KMS-11 (cell line): ENCODE measurements at regions not wholly inside any gene's neighbourhood (a gene's known extent, or its start where the extent isn't known, plus 50 kb on each side); places are given as distances from the start of the nearest gene placed in this dataset.
"Not testable (repeated sequence)": the region's sequence is repeated elsewhere in the genome, so short reads cannot be mapped to it uniquely, and the experiment has no call there.

ENCODE experiments used
- H2AFZ ChIP-seq: fragments of 200-600 bp; sonication (generic); 2 replicates; pipeline ENCODE4 v1.6.1; 2016; ENCODE audit warnings: antibody characterized with exemption, mixed run types, low read depth
- H3K27ac ChIP-seq: fragments of 200-600 bp; sonication (generic); 2 replicates; pipeline ENCODE4 v1.6.1; 2016; ENCODE audit warnings: mild to moderate bottlenecking, mixed run types
- H3K27me3 ChIP-seq: fragments of 200-600 bp; sonication (generic); 2 replicates; pipeline ENCODE4 v1.6.1; 2017; ENCODE audit warnings: mild to moderate bottlenecking, low read depth, mixed run types, moderate library complexity; ENCODE audit not compliant: insufficient read depth
- H3K36me3 ChIP-seq: fragments of 200-600 bp; sonication (generic); 2 replicates; pipeline ENCODE4 v1.6.1; 2017; ENCODE audit warnings: mild to moderate bottlenecking, mixed run types; ENCODE audit not compliant: insufficient read depth
- H3K4me1 ChIP-seq: fragments of 200-600 bp; sonication (generic); 2 replicates; pipeline ENCODE4 v1.6.1; 2016; ENCODE audit warnings: mild to moderate bottlenecking, low read depth, mixed run types; ENCODE audit not compliant: poor library complexity, severe bottlenecking
- H3K4me2 ChIP-seq: fragments of 200-600 bp; sonication (generic); 2 replicates; pipeline ENCODE4 v1.7.0; 2016; ENCODE audit warnings: mild to moderate bottlenecking, mixed run types
- H3K4me3 ChIP-seq: fragments of 200-600 bp; sonication (generic); IDR thresholded peaks from 2 replicates; pipeline ENCODE4 v1.6.1; 2017; ENCODE audit warnings: low read depth, low read length, mixed read lengths; ENCODE audit not compliant: insufficient read depth
- H3K79me2 ChIP-seq: fragments of 200-600 bp; sonication (generic); 2 replicates; pipeline ENCODE4 v1.6.1; 2016; ENCODE audit warnings: low read depth, mixed run types; ENCODE audit not compliant: insufficient read depth
- H3K9ac ChIP-seq: fragments of 200-600 bp; sonication (generic); 2 replicates; pipeline ENCODE4 v1.6.1; 2016; ENCODE audit warnings: mild to moderate bottlenecking, mixed run types
- H4K20me1 ChIP-seq: fragments of 200-600 bp; sonication (generic); 2 replicates; pipeline ENCODE4 v1.6.1; 2016; ENCODE audit warnings: mild to moderate bottlenecking, mixed run types; ENCODE audit not compliant: insufficient read depth
- TF ChIP-seq, protein P1 (sequence below): fragments of 200-600 bp; sonication (generic); conservative IDR thresholded peaks from 2 replicates; pipeline ENCODE4 v1.6.1; 2017; ENCODE audit warnings: low read depth, mild to moderate bottlenecking, antibody characterized with exemption, low read length, moderate library complexity, mixed read lengths

DNA sequence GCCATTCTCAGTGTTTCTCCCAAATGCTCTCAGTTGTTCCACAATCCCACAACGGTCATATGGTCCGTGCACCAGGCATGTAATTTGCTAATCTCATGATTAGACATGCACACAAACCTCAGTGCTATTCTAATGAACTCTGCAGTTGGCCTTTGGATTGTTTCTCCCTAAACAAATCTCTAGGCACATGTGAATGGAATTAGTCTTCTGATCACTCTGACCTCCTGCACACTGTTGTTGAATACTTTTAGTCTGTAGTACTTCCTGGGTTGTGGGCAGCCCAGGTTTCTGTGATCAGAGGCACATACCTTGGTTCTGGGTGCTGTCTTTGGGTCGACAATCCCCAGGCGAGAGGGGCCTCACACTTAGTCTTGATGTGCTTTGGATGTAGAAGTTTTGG, 498.7 kb upstream of the SPRED2 start:
- Histone ChIP-seq H3K9ac (no peak overlapping the region), H4K20me1 (no peaks in the 10 kb centered on the region), H3K4me2 (no peak overlapping the region), H3K27me3 (no peaks in the 10 kb centered on the region), H3K36me3 (no peaks in the 10 kb centered on the region), H2AFZ (no peak overlapping the region), H3K4me3 (no peak overlapping the region), H3K27ac (no peak overlapping the region), H3K4me1 (no peaks in the 10 kb centered on the region), H3K79me2 (no peaks in the 10 kb centered on the region)
- TF ChIP-seq, protein P1, sequence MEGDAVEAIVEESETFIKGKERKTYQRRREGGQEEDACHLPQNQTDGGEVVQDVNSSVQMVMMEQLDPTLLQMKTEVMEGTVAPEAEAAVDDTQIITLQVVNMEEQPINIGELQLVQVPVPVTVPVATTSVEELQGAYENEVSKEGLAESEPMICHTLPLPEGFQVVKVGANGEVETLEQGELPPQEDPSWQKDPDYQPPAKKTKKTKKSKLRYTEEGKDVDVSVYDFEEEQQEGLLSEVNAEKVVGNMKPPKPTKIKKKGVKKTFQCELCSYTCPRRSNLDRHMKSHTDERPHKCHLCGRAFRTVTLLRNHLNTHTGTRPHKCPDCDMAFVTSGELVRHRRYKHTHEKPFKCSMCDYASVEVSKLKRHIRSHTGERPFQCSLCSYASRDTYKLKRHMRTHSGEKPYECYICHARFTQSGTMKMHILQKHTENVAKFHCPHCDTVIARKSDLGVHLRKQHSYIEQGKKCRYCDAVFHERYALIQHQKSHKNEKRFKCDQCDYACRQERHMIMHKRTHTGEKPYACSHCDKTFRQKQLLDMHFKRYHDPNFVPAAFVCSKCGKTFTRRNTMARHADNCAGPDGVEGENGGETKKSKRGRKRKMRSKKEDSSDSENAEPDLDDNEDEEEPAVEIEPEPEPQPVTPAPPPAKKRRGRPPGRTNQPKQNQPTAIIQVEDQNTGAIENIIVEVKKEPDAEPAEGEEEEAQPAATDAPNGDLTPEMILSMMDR: no peak

DNA sequence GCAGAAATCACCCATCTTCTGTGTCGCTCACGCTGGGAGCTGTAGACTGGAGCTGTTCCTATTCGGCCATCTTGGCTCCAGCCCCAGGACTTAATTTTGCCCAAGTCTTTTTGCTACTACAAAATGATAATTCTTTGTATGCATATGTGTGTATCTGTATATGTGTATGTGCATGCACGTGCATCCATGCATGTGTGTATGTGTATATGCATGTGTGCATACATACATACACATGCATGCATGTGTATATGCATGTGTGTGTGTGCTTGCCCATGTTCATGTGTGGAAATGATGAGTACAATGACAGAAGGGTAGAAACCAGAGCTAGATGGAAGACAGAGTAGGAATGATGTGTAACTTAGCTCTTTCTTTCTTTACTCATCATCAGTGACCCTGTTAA, 497.9 kb upstream of the SPRED2 start:
- no peaks in the 10 kb centered on the region for H3K79me2 ChIP-seq
- H3K4me1 ChIP-seq: no peaks in the 10 kb centered on the region
- no peak overlapping the region for H3K27ac ChIP-seq
- H2AFZ ChIP-seq: no peak overlapping the region
- TF ChIP-seq, protein P1: no peak
- H3K36me3 ChIP-seq: no peaks in the 10 kb centered on the region
- H3K4me2 ChIP-seq: no peak overlapping the region
- H3K4me3 ChIP-seq: no peak overlapping the region
- H4K20me1 ChIP-seq: no peaks in the 10 kb centered on the region
- no peak overlapping the region for H3K9ac ChIP-seq
- no peaks in the 10 kb centered on the region for H3K27me3 ChIP-seq

DNA sequence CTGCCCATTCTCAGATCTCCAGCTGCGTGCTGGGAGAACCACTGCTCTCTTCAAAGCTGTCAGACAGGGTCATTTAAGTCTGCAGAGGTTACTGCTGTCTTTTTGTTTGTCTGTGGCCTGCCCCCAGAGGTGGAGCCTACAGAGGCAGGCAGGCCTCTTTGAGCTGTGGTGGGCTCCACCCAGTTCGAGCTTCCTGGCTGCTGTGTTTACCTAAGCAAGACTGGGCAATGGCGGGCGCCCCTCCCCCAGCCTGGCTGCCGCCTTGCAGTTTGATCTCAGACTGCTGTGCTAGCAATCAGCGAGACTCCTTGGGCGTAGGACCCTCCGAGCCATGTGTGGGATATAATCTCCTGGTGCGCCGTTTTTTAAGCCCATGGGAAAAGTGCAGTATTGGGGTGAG, 497.3 kb upstream of the SPRED2 start:
- H3K4me1 ChIP-seq, H3K79me2 ChIP-seq, H2AFZ ChIP-seq, H3K36me3 ChIP-seq, H3K27ac ChIP-seq, H3K4me2 ChIP-seq, H3K9ac ChIP-seq, H3K4me3 ChIP-seq, H3K27me3 ChIP-seq, H4K20me1 ChIP-seq: not testable (repeated sequence)

DNA sequence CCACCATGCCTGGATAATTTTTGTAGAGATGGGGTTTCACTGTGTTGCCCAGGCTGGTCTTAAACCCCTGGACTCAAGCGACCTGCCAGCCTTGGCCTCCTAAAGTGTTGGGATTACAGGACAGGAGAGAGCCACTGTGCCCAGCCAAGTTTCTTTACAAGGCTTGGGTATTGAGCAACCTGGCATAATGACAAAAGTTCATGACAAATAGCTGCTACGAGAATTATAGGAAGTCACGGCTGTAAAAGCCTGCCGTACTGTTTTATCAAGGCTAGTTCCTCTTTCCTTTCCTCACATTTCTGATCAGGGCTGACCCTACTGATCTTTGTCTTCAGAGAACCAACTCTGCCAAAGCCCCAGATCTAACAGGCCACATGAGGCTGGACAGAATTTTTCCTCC, 490.4 kb upstream of the SPRED2 start:
- Histone ChIP-seq H4K20me1 (no peaks in the 10 kb centered on the region), H2AFZ (peak overlapping the region; percentile 55; the same call in 1 of the 2 replicates), H3K27ac (peak overlapping the region; percentile 52; the same call in 1 of the 2 replicates), H3K4me3 (no peak overlapping the region), H3K36me3 (no peaks in the 10 kb centered on the region), H3K9ac (no peak overlapping the region), H3K27me3 (no peaks in the 10 kb centered on the region), H3K79me2 (no peaks in the 10 kb centered on the region), H3K4me2 (peak overlapping the region; percentile 80), H3K4me1 (peaks cover 50% of the 10 kb centered on the region)
- TF ChIP-seq, protein P1: no peak

DNA sequence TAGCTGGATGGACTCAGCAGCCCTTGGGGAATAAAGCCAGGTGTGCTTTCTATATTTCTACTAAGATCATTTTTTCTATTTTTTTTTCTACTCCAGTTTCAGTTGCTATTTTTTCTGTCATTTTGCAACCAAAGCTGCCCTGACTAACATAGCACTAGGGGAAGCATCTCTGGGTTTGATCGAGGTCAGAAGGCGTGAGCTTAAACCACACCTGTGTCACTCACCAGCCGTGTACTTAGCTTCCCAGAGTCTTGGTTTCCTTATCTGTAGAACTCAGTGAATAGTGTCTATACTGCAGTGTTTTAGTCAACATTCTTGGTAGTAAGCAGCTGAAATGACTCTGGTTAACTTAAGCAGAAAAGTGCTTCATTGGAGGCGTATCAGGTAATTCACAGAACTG, 489.6 kb upstream of the SPRED2 start:
- Histone ChIP-seq H3K27ac (peak overlapping the region; percentile 52; the same call in 1 of the 2 replicates), H3K36me3 (no peaks in the 10 kb centered on the region), H3K4me3 (no peak overlapping the region), H3K4me2 (peak overlapping the region; percentile 80), H3K9ac (no peak overlapping the region), H3K27me3 (no peaks in the 10 kb centered on the region), H2AFZ (peak overlapping the region; percentile 55; the same call in 1 of the 2 replicates), H4K20me1 (no peaks in the 10 kb centered on the region), H3K79me2 (no peaks in the 10 kb centered on the region), H3K4me1 (peaks cover 50% of the 10 kb centered on the region)
- TF ChIP-seq, protein P1: no peak
